CD4-positive, alpha-beta T cell (primary cell): ENCODE measurements at regions not wholly inside any gene's neighbourhood (a gene's known extent, or its start where the extent isn't known, plus 50 kb on each side); places are given as distances from the start of the nearest gene placed in this dataset.

Source experiments
- ATAC-seq: fragments of 200-7000 bp; cut with Tn5 transposase; one replicate; pipeline ENCODE4 v1.10.0; 2022; ENCODE audit warnings: mild to moderate bottlenecking; ENCODE audit not compliant: poor library complexity
- CTCF ChIA-PET: fragments of 350-600 bp; sonication (Branson Sonifier 250); formaldehyde crosslinking; loops from one replicate; lab custom pipeline; 2021; ENCODE audit warnings: antibody characterized with exemption, inconsistent platforms; lab: Charles Lee
- POLR2A ChIA-PET: fragments of 350-600 bp; sonication (Branson Sonifier 250); formaldehyde crosslinking; loops from one replicate; lab custom pipeline; 2021; ENCODE audit warnings: antibody characterized with exemption, inconsistent platforms; lab: Charles Lee
- DNase-seq, 14 experiments: peaks; one replicate each; pipeline ENCODE4 v3.0.0-alpha.2; 2013 to 2020; ENCODE audit warnings: mixed read lengths in 2 of 14
- H3K27ac ChIP-seq, 2 donors: one replicate each; pipeline versions ENCODE4 v1.5.1 to v1.7.0; 2013; ENCODE audit warnings: low read length in 2 of 2, low read depth in 1 of 2, mild to moderate bottlenecking in 1 of 2
- H3K27me3 ChIP-seq, 2 experiments: 1 replicate in 1 of 2; 2 replicates in 1 of 2; pipeline versions ENCODE4 v1.6.1 to v1.7.0; 2013; ENCODE audit warnings: low read length in 2 of 2, control low read depth in 1 of 2, mild to moderate bottlenecking in 1 of 2, moderate library complexity in 1 of 2; ENCODE audit not compliant: insufficient read depth in 2 of 2, control insufficient read depth in 1 of 2
- H3K36me3 ChIP-seq: one replicate; pipeline ENCODE4 v1.6.1; 2013; ENCODE audit warnings: low read length, control low read depth; ENCODE audit not compliant: insufficient read depth
- H3K4me1 ChIP-seq: one replicate; pipeline ENCODE4 v1.6.1; 2013; ENCODE audit warnings: low read length, control low read depth; ENCODE audit not compliant: insufficient read depth
- H3K4me3 ChIP-seq: one replicate; pipeline ENCODE4 v1.5.1; 2013; ENCODE audit warnings: mild to moderate bottlenecking, low read length, moderate library complexity
- H3K9me3 ChIP-seq, 2 experiments: 1 replicate in 1 of 2; 2 replicates in 1 of 2; pipeline versions ENCODE4 v1.6.1 to v1.7.0; 2013; ENCODE audit warnings: low read length in 2 of 2, mild to moderate bottlenecking in 2 of 2, control low read depth in 1 of 2, moderate library complexity in 1 of 2; ENCODE audit not compliant: control insufficient read depth in 1 of 2, insufficient read depth in 1 of 2
- H3K27ac Mint-ChIP-seq: one replicate; pipeline ENCODE4 v1.8.0; 2020; ENCODE audit warnings: mixed read lengths
- H3K27me3 Mint-ChIP-seq: one replicate; pipeline ENCODE4 v1.8.0; 2021; ENCODE audit warnings: mixed read lengths
- H3K36me3 Mint-ChIP-seq: one replicate; pipeline ENCODE4 v1.8.0; 2021; ENCODE audit warnings: low read depth, mixed read lengths
- H3K4me1 Mint-ChIP-seq: one replicate; pipeline ENCODE4 v1.8.0; 2021; ENCODE audit warnings: low read depth, mixed read lengths
- H3K4me3 Mint-ChIP-seq: one replicate; pipeline ENCODE4 v1.8.0; 2020; ENCODE audit warnings: mild to moderate bottlenecking, mixed read lengths
- H3K9me3 Mint-ChIP-seq: one replicate; pipeline ENCODE4 v1.8.0; 2020; ENCODE audit warnings: mixed read lengths
- intact Hi-C, 2 experiments: fragments of 100-400 bp; cut with DNase I in 1 of 2; cut with micrococcal nuclease in 1 of 2; formaldehyde crosslinking; loops; one replicate each; pipeline versions ENCODE4 v1.15.1 to v1.9.0; 2023 to 2025; cut with DNase I, micrococcal nuclease
- TF ChIP-seq, protein P1 (sequence below): fragments of 200-600 bp; IDR thresholded peaks from one replicate; pipeline ENCODE4 v1.8.0; 2022; ENCODE audit warnings: antibody characterized with exemption, mild to moderate bottlenecking

DNA sequence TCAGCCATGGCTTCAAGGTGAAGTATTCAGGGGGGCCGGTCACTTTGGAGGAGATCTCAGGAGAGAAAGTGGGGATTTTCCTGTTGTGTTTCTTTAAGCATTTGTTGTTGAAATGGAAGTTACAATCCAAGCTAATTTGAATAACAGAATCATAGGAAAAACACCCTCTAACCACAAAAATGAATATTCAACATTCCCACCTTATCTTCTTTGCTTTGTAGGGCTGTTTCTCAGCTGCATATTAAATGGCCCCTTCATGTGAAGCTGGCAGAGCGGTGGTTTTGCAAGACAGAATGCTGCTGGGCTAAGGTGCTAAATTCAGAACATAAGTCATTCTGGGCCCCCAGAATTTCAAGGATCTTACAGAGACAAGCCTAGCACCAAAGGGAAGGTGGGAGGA, 279.0 kb downstream of the RRAGC start:
- Histone ChIP-seq H3K4me3 (no peak overlapping the region), H3K4me1 (peaks cover 4% of the 10 kb centered on the region), H3K27ac (no peak overlapping the region), H3K27me3 (peaks cover 33 to 45% of the 10 kb centered on the region in 2 experiments), H3K36me3 (no peaks in the 10 kb centered on the region), H3K9me3 (no peaks in the 10 kb centered on the region)
- ATAC-seq (no peak), DNase-seq (no peak)
- no peaks in the 10 kb centered on the region for H3K36me3 Mint-ChIP-seq
- no peaks in the 10 kb centered on the region for H3K9me3 Mint-ChIP-seq
- peaks cover 16% of the 10 kb centered on the region for H3K4me1 Mint-ChIP-seq
- TF ChIP-seq, protein P1, sequence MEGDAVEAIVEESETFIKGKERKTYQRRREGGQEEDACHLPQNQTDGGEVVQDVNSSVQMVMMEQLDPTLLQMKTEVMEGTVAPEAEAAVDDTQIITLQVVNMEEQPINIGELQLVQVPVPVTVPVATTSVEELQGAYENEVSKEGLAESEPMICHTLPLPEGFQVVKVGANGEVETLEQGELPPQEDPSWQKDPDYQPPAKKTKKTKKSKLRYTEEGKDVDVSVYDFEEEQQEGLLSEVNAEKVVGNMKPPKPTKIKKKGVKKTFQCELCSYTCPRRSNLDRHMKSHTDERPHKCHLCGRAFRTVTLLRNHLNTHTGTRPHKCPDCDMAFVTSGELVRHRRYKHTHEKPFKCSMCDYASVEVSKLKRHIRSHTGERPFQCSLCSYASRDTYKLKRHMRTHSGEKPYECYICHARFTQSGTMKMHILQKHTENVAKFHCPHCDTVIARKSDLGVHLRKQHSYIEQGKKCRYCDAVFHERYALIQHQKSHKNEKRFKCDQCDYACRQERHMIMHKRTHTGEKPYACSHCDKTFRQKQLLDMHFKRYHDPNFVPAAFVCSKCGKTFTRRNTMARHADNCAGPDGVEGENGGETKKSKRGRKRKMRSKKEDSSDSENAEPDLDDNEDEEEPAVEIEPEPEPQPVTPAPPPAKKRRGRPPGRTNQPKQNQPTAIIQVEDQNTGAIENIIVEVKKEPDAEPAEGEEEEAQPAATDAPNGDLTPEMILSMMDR = no peak
- peaks cover 64% of the 10 kb centered on the region for H3K27me3 Mint-ChIP-seq
- intact Hi-C loops = no loop called here
- ChIA-PET CTCF (no interaction called here), POLR2A (interaction anchor here (0.6 kb wide), 1 partner anchor 16 kb away, joined by 3 read pairs; no protein-coding TSS in a partner anchor)
- H3K4me3 Mint-ChIP-seq = no peak overlapping the region
- H3K27ac Mint-ChIP-seq = no peak overlapping the region

GRCh38 chr1:38579056-38579455, 280.5 kb downstream of the RRAGC start:
- no peaks in the 10 kb centered on the region for H3K36me3 Mint-ChIP-seq
- no peak for ATAC-seq
- no peak overlapping the region for H3K4me3 Mint-ChIP-seq
- no peak for DNase-seq
- no peak overlapping the region for H3K27ac ChIP-seq
- H3K9me3 Mint-ChIP-seq = no peaks in the 10 kb centered on the region
- H3K27me3 ChIP-seq = peaks cover 33 to 45% of the 10 kb centered on the region in 2 experiments
- no peaks in the 10 kb centered on the region for H3K36me3 ChIP-seq
- TF ChIP-seq, protein P1 = no peak
- ChIA-PET POLR2A (interaction anchor here (1.5 kb wide), 1 partner anchor 19 kb away, joined by 5 read pairs; no protein-coding TSS in a partner anchor), CTCF (no interaction called here)
- peaks cover 9% of the 10 kb centered on the region for H3K4me1 Mint-ChIP-seq
- peaks cover 60% of the 10 kb centered on the region for H3K27me3 Mint-ChIP-seq
- no peak overlapping the region for H3K4me3 ChIP-seq
- H3K9me3 ChIP-seq = no peaks in the 10 kb centered on the region
- intact Hi-C loops = no loop called here
- peaks cover 4% of the 10 kb centered on the region for H3K4me1 ChIP-seq
- H3K27ac Mint-ChIP-seq = no peak overlapping the region

- Histone ChIP-seq H3K36me3 (no peaks in the 10 kb centered on the region), H3K27me3 (peaks cover 33 to 45% of the 10 kb centered on the region in 2 experiments), H3K4me1 (peaks cover 4% of the 10 kb centered on the region), H3K4me3 (no peak overlapping the region), H3K27ac (no peak overlapping the region), H3K9me3 (no peaks in the 10 kb centered on the region)
- peaks cover 9% of the 10 kb centered on the region for H3K4me1 Mint-ChIP-seq
- DNase-seq (peak in 1 of 14 experiments; percentile 21), ATAC-seq (no peak)
- no peaks in the 10 kb centered on the region for H3K9me3 Mint-ChIP-seq
- ChIA-PET POLR2A (interaction anchor here (1.5 kb wide), 1 partner anchor 19 kb away, joined by 5 read pairs; no protein-coding TSS in a partner anchor), CTCF (no interaction called here)
- TF ChIP-seq, protein P1 = no peak
- peak overlapping the region; percentile 30 for H3K4me3 Mint-ChIP-seq
- H3K27ac Mint-ChIP-seq = no peak overlapping the region
- peaks cover 55% of the 10 kb centered on the region for H3K27me3 Mint-ChIP-seq
- no peaks in the 10 kb centered on the region for H3K36me3 Mint-ChIP-seq
- intact Hi-C loops = no loop called here
Observed at GRCh38 chr1:38578271-38578951, 281.2 kb downstream of the RRAGC start.
